GM12875 (cell line): ENCODE measurements at regions not wholly inside any gene's neighbourhood (a gene's known extent, or its start where the extent isn't known, plus 50 kb on each side); places are given as distances from the start of the nearest gene placed in this dataset.

Source experiments
- H3K4me3 ChIP-seq: one replicate; pipeline ENCODE4 v1.5.1; 2011; ENCODE audit warnings: low read depth, low read length, control low read depth
- CTCF ChIP-seq: IDR thresholded peaks from 2 replicates; pipeline ENCODE4 v1.5.1; 2011; ENCODE audit warnings: low read depth, mild to moderate bottlenecking, control low read depth, inconsistent platforms, low read length, moderate library complexity, borderline replicate concordance; ENCODE audit not compliant: insufficient read depth

DNA sequence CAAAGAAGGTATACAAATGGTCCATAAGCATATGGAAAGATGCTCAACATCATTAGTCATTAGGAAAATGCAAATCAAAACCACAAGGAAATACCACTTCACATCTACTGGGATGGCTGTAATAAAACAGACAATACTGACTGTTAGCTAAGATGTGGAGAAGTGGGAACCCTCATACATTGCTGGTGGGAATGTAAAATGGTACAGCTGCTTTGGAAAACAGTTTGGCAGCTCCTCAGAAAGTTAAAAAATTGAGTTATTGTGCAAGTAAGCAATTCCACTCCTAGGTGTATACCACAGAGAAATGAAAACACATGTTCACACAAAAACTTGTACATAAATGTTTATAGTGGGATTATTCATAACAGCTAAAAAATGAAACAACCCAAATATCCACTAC is 173.0 kb upstream of the JAG1 start:
- no peak overlapping the region for H3K4me3 ChIP-seq
- no peak for TF ChIP-seq CTCF

DNA sequence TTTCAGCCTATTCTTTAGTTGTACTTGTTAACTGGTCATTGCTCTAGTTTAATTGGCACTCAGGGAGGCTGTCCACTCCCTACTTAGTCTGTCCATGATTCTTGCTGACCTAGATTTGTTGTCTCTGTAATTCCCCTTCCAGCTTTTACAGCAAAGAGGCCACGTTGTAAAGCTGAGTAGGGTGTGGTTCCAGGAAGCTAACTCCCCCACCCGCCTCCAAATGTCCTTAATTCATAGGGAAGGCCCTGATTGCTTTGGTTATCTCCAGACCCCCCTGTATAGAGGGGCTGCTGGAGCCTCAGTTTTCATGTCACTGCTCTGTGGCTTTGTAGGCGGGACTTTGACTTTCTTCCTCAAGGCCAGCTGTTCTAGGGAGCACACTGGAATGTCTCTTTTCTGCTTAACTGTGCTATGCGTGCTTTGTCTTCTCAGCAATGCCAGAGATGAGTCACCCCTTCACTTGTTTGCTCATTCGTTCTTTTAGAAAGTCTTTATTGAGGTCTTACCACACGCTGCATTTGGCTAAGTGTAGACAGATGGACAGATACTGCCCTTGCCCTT is 175.1 kb upstream of the JAG1 start:
- TF ChIP-seq CTCF, result no peak
- no peak overlapping the region for H3K4me3 ChIP-seq

- no peak overlapping the region for H3K4me3 ChIP-seq
- no peak for TF ChIP-seq CTCF
Measured at GRCh38 chr20:10853176-10853575, 179.4 kb upstream of the JAG1 start.

DNA sequence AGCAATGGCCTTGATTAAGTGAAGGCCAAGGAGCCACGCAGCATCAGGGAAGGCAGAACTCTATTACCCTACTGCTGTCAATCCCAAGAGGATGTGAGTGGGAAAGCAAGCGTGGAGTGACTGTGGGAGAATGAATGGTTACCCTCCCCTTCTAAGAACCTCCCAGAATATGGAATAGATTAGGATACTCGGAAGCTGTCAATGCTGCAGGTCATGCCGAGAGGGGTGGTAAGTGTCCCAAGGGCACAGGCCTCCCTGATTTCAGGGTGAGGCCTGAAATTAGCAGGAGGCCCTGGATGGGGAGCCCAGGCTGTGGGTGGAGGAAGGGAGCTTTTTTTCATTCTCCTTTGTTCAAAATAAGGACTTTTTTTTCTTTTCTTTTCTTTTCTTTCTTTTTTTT is 179.9 kb upstream of the JAG1 start:
- no peak overlapping the region for H3K4me3 ChIP-seq
- no peak for TF ChIP-seq CTCF

DNA sequence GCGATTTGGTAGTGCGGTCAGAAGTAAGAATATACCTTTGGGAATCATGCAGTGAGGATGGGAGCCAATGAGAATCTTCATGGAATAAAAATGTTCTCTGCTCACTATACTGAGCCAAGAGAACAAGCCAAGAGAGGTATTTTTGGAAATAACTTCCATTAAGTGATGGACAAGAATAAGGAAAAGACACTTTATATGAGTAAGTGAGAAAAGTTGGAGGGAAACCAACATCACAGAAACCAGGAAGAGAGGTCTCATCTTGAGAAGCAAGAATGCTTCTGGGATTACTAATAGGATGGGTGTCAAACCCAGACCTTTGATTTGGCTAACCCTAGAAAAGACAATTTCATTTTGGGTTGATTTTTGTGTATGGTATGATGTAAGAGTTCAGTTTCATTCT is 181.2 kb upstream of the JAG1 start:
- TF ChIP-seq CTCF, result no peak
- H3K4me3 ChIP-seq, result no peak overlapping the region

- no peak overlapping the region for H3K4me3 ChIP-seq
- no peak for TF ChIP-seq CTCF
Measured at GRCh38 chr20:10855778-10856177, 182.0 kb upstream of the JAG1 start.

DNA sequence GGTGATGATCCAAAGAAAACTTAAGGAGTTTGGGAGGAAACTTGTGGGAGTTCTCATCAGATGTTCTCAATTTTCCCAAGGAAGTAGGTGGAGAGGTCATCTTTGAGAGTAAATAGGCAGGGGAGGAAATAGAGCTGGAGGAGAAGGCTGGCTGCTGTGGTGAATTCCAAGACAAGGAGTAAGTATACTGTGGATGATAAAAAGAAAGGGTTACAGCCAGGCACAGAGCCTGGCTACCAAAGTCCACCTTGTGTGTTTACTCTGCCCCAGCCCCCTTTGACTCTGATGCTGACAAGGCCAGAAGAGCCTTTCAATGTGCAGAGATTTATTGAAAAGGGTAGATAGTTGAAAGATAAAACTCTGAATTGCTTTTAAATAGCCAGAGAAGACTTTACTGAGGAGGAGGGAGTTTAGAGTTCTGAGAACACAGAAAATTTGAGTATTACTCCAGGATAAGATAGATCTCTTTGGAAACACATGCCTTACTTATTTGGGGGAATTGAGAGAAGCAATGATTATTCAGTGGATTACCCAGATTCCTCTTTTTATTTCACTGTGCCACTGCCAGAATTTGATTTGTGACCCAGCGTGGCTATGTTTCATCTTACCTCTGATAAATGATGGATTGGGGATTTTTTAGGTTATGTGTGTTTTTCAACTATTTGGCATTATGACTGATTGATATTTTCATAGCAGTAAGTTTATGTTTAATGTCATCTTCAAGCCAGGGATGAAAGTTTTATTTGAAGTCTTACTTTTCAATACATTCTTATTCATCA is 182.6 kb upstream of the JAG1 start:
- H3K4me3 ChIP-seq, result no peak overlapping the region
- TF ChIP-seq CTCF, result no peak
